Thymus (tissue), 11 donors: ENCODE measurements at regions not wholly inside any gene's neighbourhood (a gene's known extent, or its start where the extent isn't known, plus 50 kb on each side); places are given as distances from the start of the nearest gene placed in this dataset.

ENCODE experiments used
- DNase-seq, 9 donors: peaks; one replicate each; pipeline ENCODE4 v3.0.0-alpha.2; 2013; ENCODE audit warnings: low spot score in 9 of 9, low read depth in 6 of 9, missing footprints in 1 of 9
- H3K27ac ChIP-seq, 2 donors: one replicate each; pipeline ENCODE4 v1.5.1; 2013; ENCODE audit warnings: control low read depth in 1 of 2, low read depth in 1 of 2, low read length in 1 of 2, mild to moderate bottlenecking in 1 of 2, moderate library complexity in 1 of 2
- H3K27me3 ChIP-seq, 2 donors: one replicate each; pipeline ENCODE4 v1.5.1; 2013; ENCODE audit warnings: low read length in 1 of 2; ENCODE audit not compliant: control insufficient read depth in 2 of 2, insufficient read depth in 1 of 2
- H3K36me3 ChIP-seq, 2 donors: one replicate each; pipeline ENCODE4 v1.5.1; 2013; ENCODE audit warnings: low read length in 1 of 2, mild to moderate bottlenecking in 1 of 2, moderate library complexity in 1 of 2; ENCODE audit not compliant: control insufficient read depth in 2 of 2, insufficient read depth in 2 of 2
- H3K4me1 ChIP-seq, 2 donors: one replicate each; pipeline ENCODE4 v1.5.1; 2013; ENCODE audit warnings: low read length in 2 of 2; ENCODE audit not compliant: control insufficient read depth in 2 of 2, insufficient read depth in 2 of 2
- H3K4me3 ChIP-seq, 2 donors: one replicate each; pipeline ENCODE4 v1.5.1; 2013; ENCODE audit warnings: low read length in 2 of 2, control low read depth in 1 of 2, mild to moderate bottlenecking in 1 of 2
- H3K9me3 ChIP-seq, 2 donors: one replicate each; pipeline ENCODE4 v1.5.1; 2013; ENCODE audit warnings: low read length in 1 of 2, mild to moderate bottlenecking in 1 of 2; ENCODE audit not compliant: control insufficient read depth in 2 of 2, insufficient read depth in 1 of 2
- WGBS: extraction: QIAGEN DNeasy Blood & Tissue Kit; methylation state at CpG from one replicate; pipeline ENCODE4 v1.1.7; 2013; 5-methylcytosine and 5-hydroxymethylcytosine counted together
- donor health status: healthy.

DNA sequence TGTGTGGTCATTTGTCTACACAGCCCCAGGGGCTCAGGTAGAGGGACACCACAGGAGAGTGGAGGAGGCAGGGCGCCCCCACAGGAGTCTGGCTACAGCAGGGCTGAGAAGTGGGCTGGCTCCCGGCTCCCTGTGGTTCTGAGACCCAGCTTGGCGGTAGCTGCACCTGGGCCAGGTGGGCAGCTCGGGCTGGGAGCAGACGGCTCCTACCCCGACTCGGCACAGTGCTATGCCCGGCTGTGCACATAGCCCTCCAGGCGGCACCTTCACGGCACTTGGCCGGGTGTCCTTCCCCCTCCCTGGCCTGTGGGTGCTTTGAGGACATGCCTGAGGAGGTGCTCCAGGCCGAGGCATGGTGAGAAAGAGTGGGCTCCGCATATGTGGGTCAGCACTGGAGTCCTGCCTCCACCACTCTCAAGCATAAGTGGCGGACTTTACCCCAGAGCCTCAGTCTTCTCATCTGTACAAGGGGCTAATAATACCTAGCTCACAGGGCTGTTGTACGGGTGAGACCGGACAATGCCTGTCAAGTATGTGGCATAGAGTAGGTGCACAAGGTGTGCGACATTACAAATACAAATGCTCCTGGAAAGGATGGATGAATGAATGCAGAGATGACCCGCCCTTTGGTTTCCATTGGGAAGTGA, 50.1 kb upstream of the JPH3 start:
- no peak overlapping the region for H3K27ac ChIP-seq
- H3K9me3 ChIP-seq, result no peaks in the 10 kb centered on the region
- no peaks in the 10 kb centered on the region for H3K27me3 ChIP-seq
- H3K4me3 ChIP-seq, result no peak overlapping the region
- WGBS, result 95% methylated on average over 18 of the region's 18 CpGs
- H3K4me1 ChIP-seq, result peaks cover 0 to 2% of the 10 kb centered on the region in 2 donors
- no peak for DNase-seq
- no peaks in the 10 kb centered on the region for H3K36me3 ChIP-seq

DNA sequence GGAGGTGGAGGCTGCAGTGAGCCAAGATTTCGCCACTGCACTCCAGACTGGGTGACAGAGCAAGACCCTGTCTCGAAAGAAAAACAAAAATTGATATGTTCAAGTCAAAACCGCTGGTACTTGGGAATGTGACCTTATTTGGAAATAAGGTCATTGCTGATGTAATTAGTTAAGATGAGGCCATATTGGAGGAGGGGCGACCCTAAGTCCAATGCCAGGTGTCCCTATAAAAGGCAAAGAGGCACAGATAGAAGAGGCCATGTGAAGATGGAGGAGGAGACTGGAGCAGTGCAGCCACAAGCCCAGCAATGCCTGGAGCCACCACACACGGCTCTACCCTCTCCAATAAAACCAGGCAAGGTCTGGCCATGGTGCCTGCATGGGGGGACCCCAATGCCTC, 50.8 kb upstream of the JPH3 start:
- no peak overlapping the region for H3K27ac ChIP-seq
- DNase-seq, result no peak
- no peak overlapping the region for H3K4me3 ChIP-seq
- no peaks in the 10 kb centered on the region for H3K27me3 ChIP-seq
- H3K36me3 ChIP-seq, result no peaks in the 10 kb centered on the region
- no peaks in the 10 kb centered on the region for H3K4me1 ChIP-seq
- WGBS, result 92% methylated on average over 5 of the region's 5 CpGs
- no peaks in the 10 kb centered on the region for H3K9me3 ChIP-seq

DNA sequence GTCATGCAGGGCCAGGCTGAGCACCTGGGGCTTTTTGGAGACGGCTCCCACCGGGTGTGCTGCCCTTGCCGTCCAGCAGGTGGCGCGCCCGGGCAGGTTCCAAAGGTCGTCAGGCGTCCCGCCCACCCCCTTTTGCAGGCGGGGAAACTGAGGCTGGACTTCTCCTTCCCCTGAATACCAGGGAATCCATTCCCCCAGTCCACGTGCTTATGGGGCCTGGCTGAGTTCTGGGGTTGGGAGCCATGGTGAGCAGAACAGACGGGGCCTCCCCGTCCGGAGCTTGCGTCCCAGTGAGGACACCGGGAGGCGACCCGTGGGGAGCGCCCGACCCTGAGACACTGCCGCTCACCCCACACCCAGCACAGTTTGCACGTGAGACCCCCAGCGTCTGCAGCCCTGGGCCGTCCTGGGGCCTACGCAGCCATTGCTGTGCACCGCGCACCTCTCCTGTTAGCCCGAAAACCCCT, 51.8 kb upstream of the JPH3 start:
- no peaks in the 10 kb centered on the region for H3K36me3 ChIP-seq
- H3K4me1 ChIP-seq, result no peaks in the 10 kb centered on the region
- H3K9me3 ChIP-seq, result peaks cover 0 to 9% of the 10 kb centered on the region in 2 donors
- DNase-seq, result peak; percentile 6 to 49 (median 29)
- H3K4me3 ChIP-seq, result no peak overlapping the region
- H3K27ac ChIP-seq, result no peak overlapping the region
- H3K27me3 ChIP-seq, result no peaks in the 10 kb centered on the region
- 54% methylated on average over 28 of the region's 28 CpGs for WGBS

DNA sequence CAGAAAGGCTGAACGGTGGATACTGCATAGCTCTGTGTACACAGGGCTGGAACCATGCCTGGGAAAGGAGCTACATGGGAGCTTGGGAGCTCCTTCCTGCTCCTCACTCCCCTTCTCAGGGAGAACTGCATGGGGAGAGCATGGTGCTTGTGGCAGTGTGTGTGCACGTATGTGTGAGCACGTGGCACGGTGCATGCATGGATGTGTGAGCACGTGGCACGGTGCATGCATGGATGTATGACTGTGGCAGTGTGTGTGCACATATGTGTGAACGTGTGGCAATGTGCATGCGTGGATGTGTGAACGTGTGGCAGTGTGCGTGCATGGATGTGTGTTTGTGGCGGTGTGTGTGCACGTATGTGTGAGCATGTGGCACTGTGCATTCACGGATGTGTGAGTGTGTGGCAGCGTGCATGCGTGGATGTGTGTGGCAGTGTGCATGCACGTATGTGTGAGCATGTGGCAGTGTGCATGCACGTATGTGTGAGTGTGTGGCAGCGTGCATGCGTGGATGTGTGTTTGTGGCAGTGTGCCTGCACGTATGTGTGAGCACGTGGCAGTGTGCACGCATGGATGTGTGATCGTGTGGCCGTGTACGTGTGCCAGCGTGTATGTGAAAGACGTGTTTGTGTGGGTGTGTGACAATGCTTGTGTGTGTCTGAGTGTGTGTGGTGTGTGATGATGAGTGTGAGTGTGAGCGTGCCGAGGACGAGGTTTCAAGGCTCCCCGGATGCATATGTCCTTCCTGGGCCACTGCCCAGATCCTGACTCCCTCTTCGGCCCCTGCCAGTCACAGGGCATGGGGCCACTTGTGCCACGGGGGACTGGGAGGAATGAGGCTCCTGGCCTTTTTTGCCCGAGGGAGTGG, 52.4 kb upstream of the JPH3 start:
- Histone ChIP-seq H3K9me3 (peaks cover 0 to 10% of the 10 kb centered on the region in 2 donors), H3K4me3 (no peak overlapping the region), H3K36me3 (no peaks in the 10 kb centered on the region), H3K27me3 (no peaks in the 10 kb centered on the region), H3K4me1 (no peaks in the 10 kb centered on the region), H3K27ac (no peak overlapping the region)
- 88% methylated on average over 34 of the region's 34 CpGs for WGBS
- DNase-seq, result no peak

DNA sequence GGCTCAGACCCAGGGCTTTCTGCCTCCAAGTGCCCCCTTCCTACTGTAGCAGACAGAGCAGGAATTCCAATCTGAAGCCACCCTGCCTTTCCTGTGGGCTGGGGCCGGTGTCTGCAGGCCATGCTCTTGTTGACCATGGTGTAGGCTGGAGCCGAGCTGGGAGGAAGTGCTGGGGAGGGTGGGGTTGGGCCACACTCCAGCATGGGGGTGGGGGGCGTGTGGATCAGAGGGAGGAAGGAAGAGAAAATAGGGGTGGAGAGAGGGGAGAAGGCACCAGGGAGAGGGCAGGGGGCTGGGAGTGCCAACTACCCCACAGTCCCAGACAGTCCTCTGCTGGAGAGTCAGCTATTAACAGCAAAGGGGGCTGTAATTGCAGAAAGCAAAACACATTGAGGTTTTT, 54.3 kb upstream of the JPH3 start:
- Histone ChIP-seq H3K27me3 (peaks cover 0 to 8% of the 10 kb centered on the region in 2 donors), H3K27ac (no peak overlapping the region), H3K4me3 (no peak overlapping the region), H3K9me3 (peaks cover 0 to 10% of the 10 kb centered on the region in 2 donors), H3K36me3 (no peaks in the 10 kb centered on the region), H3K4me1 (no peaks in the 10 kb centered on the region)
- 10% methylated on average over 3 of the region's 3 CpGs for WGBS
- no peak for DNase-seq

DNA sequence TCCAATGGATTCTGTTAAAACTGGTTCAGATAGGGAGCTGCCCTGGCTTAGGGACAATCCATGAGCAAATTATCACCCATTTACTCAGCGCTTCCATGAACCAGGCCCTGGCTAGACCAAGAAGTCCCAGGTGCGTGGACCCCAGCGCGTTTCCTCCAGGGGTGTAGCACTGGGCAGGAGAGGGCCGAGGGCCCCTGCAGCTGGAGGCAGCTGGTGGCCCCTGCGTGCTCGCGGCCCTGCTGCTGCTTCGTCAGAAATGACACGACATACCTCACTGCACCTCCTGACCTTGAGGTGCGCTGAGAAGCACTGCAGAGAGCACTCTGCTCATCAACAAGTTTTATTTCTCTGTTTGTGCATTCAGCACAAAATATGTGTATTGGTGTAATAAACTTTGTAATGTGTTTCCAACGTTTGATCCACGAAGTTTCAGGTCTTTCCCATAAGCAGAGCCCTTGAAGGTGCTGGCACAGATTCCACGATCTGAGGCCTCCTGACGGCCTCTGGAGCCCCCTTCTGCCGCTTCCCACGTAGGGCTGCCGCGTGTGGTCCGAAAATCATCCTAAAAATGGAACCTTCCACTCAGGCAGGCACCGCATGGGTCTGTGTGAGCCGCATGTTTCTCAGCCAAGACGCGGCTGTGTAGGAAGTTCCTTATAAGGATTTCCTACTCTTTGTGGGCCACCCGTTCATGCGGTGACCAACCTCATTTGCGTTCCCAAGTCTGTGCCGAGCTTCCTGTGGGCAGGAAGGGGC, 50.8 kb upstream of the ZCCHC14 start:
- no peaks in the 10 kb centered on the region for H3K4me1 ChIP-seq
- H3K36me3 ChIP-seq, result no peaks in the 10 kb centered on the region
- 47% methylated on average over 28 of the region's 28 CpGs for WGBS
- no peak overlapping the region for H3K27ac ChIP-seq
- H3K4me3 ChIP-seq, result no peak overlapping the region
- peak in 1 of 9 donors; percentile 4 for DNase-seq
- peaks cover 0 to 10% of the 10 kb centered on the region in 2 donors for H3K9me3 ChIP-seq
- peaks cover 0 to 30% of the 10 kb centered on the region in 2 donors for H3K27me3 ChIP-seq

DNA sequence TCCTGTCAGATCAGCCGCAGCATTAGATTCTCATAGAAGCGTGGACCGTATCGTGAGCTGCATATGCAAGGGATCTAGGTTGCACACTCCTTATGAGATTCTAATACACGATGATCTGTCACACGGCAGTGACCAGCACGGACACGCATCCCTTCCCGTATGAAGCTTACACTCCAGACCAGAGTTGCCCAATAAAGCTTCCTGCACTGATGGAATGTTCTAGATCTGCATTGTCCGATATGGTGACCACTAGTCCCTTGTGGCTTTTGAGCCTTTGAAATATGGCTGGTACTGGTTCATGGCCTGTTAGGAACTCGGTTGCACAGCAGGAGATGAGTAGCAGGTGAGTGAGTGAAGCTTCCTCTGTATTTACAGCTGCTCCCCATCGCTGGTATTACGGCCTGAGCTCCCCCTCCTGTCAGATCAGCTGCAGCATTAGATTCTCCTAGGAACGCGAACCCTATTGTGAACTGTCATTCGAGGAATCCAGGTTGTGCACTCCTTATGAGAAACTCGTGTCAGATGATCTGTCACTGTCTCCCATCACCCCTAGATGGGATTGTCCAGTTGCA, 49.8 kb upstream of the ZCCHC14 start:
- Histone ChIP-seq H3K4me3 (no peak overlapping the region), H3K27ac (no peak overlapping the region), H3K27me3 (peaks cover 0 to 30% of the 10 kb centered on the region in 2 donors), H3K9me3 (peaks cover 0 to 10% of the 10 kb centered on the region in 2 donors), H3K36me3 (no peaks in the 10 kb centered on the region), H3K4me1 (no peaks in the 10 kb centered on the region)
- DNase-seq, result no peak
- WGBS, result 89% methylated on average over 17 of the region's 17 CpGs
